Brain pericyte (primary cell): ENCODE measurements at regions not wholly inside any gene's neighbourhood (a gene's known extent, or its start where the extent isn't known, plus 50 kb on each side); places are given as distances from the start of the nearest gene placed in this dataset.
"Not testable (repeated sequence)": the region's sequence is repeated elsewhere in the genome, so short reads cannot be mapped to it uniquely, and the experiment has no call there.

Source experiments
- DNase-seq: peaks from one replicate; pipeline ENCODE4 v3.0.0-alpha.2; 2012; ENCODE audit warnings: low read depth, low spot score

DNA sequence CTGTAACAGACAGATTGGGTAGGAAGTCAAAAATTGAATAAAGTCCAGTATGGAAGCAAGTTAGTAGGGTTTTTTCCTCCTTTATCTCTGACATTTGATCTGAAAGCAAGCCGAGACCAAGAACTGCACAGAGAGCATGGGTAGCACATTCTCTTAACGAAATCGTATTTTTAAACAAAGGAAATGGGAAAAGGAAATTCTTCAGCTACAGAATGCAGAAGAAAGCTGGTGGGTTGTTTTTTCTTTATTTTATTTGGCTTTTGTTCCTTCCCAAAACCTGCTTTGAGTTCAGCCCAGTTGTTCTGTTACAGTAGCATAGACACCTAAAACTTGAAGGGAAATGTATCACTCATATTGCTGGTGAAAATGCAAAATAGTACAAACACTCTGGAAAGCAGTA lies 397.0 kb downstream of the GBE1 start:
- no peak for DNase-seq

DNA sequence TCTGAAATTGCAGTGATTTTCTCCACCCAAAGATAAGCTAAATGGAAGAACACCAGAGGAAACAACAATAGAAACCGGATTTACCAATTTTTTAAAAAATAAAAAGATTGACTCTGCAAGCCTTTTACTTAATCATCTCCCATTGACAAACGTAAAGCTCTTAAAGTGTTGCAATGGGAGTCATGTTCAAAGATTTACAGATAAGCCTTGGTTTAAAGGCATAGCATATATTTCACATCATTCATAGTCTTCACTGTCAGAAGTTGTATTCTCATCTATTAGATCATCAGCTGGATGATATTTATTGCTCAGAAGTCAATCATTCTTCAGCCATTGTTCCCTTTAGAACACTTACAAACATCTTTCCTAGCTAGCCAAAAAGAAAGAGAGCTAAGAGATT lies 397.6 kb downstream of the GBE1 start:
- no peak for DNase-seq

DNA sequence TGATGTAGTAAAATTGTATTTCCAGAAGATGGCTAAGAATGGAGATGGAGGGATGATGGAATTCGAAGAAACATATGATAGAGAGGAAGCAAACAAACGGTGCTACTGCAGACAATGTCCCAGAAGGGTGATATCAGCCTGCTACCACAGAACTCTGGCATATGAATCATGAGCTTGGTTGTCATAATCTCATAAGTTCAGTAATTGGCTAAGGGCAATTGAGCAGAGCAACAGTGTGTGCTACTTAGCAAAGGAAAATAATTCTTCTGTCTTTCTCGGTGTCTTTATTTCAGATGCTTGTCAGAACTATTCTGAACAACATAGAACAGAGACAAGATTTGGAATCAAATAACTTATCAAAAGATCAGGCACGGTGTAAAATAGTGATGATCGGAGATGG lies 407.3 kb downstream of the GBE1 start:
- no peak for DNase-seq

DNA sequence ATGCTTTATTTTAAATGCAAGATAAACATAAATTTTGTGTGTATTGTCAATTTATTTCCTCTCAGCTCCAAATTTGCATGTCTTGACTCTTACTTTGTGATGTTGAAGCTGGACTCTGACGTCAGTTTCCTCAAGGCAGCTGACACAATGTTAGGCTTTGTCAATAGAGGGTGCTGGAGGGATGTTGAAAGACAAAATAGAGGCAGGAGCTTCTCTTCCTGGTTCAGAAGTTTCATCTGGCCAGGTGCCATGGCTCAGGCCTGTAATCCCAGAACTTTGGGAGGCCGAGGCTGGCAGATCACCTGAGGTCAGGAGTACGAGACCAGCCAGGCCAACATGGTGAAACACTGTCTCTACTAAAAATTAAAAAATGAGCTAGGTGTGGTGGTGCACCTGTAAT lies 408.6 kb downstream of the GBE1 start:
- DNase-seq = no peak

DNA sequence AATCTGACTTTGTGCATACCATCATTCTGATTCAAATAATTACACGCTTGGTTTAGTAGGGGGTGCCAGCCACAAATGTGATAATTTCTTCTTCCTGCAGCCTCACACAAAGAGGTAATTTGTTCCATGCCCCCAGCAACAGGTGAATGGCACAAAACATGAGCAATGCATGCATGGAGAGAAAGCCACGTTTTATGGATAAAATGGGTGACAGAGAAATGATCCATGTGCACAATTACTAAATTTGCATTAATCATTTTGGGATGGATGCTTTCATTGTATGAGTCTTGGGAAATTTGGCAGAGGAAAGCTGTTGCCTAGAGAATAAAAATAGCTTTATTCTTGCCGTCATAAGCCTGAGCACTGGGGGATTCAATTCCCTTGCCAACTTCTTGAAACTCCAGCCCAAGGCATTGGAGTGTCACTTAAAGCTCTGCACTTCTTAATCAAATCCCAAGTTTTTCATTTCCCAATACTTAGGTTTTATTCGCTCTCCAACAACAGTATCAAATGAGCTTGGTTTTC lies 411.6 kb downstream of the GBE1 start:
- no peak for DNase-seq

DNA sequence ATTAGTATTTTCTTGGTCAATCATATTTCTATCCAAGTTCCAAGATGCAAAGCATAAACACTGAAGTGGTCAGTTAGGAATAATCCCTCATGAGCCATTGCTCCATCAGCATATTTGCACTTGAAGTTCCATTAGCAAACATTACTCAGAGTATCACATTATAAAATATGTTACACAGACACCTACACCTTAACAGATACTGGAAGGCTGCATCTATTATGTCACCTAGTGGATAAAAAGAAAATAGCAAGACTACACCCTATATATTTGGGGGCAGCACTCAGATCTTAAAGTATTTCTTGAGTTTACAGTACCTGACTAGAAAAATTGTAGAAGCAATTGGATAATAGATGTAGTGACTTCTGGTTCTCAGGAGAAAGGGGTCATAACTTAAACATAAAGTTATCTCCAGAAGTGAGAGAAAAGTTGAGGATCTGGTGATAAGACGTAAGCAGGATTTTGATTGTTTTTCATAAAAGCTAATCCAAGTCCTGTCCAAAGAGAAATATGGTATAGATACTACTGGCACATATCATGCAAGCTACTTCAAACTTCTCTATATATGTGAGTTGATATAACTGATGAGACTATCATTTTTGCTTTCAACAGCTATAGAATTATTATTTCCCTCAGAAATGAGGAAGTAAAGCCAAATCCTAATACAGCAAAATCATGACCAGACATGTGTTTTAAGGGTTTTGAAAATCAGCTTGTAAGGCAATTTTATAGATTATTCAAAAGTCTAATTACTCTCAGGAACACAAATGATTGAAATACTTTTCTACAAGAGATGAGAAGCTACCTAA lies 422.2 kb downstream of the GBE1 start:
- no peak for DNase-seq

DNA sequence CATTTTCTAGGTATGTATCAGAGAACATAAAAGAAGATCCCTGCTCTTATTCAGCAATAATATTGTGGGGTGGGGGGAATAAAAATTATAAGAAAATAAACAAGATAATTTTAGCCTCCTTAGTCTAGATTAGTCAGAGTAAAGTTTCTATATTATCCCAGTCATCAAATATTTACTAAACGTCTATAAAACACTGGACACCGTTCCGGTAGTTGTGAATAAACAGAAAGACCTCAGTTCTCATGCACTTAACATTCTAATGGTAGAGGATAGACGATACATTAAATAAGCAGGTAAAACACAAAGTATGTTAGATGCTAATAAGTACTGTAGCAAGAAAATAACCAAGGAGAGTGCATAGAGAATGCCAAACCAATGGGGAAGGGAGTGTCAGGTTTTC lies 425.0 kb downstream of the GBE1 start:
- DNase-seq = no peak

DNA sequence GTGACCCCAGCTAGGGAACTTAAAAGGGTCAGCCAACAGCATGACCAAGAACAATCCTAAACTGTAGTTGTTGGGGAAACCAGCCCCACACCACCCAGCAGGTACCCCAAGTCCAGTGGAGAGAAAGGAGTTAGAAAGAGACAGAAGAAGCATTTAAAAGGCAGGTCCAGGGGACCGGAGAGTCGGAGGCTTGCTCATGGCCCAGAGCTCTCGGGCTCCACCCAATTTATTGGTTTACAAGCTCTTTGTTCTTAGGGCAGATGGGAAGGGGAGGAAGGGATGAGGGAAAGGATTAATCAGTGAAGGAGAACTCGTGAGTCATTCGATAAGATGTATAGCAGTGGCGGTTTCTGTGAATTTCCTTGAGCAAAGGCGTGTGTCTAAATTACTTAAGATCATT lies 431.6 kb downstream of the GBE1 start:
- not testable (repeated sequence) for DNase-seq

DNA sequence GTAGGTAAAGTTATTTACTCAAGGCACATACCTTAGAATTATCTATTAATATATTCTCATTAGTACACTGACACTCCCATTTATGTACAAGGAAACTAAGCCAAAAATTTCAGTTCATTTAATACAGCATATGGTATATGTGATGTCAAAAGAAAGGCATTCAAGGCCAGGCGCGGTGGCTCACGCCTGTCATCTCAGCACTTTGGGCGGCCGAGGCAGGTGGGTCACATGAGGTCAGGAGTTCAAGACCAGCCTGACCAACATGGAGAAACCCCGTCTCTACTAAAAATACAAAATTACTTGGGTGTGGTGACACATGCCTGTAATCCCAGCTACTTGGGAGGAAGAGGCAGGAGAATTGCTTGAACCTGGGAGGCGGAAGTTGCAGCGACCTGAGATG lies 435.2 kb downstream of the GBE1 start:
- no peak for DNase-seq

DNA sequence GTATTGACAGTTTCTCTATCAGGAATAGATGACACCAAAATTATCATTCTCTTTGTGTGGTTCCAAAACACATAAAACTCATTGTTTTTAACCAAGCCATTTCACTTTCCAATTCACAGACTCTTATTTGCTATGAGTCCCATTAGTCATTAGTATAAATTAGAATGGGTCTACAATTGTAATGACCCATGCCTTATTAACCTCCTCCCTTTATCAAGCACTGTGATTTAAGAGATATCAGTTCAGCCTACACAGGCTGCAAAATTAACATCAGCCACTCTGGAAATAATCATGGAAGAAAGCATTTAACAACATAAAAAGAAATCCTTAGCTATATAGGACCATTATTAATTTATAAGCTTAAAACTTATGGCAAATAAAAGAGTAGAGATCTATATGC lies 440.6 kb downstream of the GBE1 start:
- no peak for DNase-seq

DNA sequence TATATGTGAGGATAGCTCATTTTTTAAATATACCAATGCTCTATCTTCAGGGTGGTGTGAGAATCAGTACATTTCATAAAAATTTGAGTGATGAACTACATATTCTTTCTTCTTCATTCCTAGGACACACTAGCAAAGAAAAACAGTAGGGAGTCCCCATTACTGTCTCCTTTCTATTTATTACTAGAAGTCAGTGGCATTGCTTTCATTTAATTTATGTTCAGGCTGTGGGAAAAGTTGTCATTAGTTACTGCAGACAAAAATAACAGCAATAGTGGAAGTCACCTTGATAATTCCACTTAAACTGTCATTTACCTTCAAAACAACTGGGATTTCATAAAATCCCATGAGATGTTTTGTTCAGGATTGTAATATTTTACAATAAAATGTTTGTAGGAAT lies 446.4 kb downstream of the GBE1 start:
- no peak for DNase-seq

DNA sequence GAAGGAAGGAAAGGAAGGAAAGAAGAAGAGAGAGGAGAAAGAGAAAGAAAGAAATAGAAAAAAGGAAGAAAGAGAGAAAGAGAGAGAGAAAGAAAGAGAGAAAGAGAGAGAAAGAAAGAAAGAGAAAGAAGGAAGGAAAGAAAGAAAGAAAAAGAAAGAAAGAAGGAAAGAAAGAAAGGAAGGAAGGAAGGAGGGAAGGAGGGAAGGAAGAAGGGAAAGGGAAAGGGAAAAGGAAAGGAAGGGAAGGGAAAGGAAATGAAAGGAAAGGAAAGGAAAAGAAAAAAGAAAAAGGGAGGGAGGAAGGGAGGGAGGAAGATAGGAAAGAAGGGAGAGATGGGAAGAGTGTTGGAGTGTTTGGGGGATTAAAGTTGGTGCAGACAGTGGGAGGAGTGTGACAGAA lies 450.1 kb downstream of the GBE1 start:
- no peak for DNase-seq

DNA sequence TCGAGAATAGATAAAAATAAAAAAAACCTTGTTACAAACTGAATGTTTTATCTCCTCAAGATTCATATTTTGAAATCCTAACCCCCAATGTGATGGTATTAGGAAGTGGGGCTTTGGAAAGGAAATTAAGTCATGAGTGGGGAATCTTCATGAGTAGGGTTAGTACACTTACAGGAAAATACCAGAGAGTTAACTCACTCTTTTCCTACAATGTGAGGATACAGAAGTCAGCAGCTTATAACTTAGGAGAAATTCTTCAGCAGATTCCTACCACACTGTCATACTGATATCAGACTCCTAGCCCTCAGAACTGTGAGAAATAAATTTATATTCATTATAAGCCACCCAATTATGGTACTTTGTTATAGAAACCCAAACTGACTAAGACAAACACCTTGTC lies 453.1 kb downstream of the GBE1 start:
- no peak for DNase-seq

DNA sequence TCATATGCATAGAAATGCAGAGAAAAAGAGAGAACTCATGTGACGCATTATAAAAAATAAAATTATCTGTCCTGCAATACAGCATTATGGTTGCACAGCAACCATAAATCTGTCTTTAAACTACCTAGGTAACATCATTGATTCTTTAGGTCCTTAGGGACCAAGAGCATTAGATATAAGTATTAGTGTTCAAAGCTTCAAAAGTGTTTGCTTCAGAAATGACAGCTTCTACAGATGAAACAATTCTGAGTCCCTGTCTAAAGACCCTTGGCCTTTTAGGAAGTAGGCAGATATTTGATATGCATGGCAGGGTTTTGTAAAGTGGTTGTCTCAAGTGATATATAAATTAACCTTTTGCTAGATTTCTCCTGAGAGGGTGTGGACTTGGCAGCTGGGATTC lies 454.2 kb downstream of the GBE1 start:
- no peak for DNase-seq

DNA sequence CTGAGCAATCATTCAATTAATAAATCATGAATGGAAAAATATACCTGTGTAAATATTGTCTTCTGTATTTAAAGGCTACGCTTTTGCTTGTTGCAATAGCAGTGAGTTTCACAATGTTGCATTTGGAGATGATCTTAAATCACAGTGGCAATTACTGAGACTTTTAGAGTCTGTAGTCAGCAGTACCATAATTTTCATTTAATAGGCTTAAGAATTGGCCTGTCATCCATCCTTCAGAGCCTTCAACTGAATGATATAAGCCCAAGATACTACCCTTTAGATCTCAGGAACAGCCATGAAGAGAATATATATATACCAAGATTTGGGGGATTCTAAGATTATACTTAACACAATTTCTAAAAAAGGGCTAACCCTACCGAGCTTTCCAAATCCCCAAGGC lies 458.1 kb downstream of the GBE1 start:
- no peak for DNase-seq

DNA sequence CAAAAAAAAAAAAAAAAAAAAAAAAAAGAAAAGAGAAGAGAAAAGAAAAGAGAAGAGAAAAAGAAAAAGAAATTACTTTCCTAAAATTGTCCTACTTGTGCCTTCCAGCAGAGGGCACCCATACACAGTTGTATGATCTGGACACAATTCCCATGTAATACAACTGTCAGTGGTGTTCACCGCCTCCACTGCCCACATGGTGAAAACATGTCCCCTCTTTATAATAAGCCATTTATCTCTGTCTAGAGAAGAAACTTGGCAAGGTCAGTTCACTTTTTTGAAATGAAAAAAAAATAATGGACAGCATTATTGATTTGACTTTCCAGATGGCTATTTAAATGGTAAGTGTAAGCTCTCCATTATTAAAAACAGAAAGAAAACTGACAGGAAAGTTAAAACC lies 459.4 kb downstream of the GBE1 start:
- DNase-seq = no peak

DNA sequence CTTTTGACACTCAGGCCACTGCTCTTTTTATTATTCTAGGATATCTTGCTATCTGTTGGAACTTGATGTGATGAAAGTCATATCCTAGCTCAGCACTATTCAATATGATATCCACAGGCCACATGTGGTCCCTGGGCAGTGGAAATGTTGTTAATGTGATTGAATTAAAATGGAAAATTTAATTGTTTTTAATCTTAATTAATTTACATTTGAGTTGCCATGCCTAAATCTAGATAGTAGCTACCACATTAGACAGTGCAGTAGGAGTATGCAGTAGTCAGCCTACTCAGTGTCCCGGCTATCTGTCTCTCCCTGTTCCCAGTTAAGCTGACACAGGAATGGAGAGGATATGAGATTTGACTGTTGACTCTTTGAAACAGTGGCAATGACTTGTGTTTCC lies 460.2 kb downstream of the GBE1 start:
- no peak for DNase-seq

DNA sequence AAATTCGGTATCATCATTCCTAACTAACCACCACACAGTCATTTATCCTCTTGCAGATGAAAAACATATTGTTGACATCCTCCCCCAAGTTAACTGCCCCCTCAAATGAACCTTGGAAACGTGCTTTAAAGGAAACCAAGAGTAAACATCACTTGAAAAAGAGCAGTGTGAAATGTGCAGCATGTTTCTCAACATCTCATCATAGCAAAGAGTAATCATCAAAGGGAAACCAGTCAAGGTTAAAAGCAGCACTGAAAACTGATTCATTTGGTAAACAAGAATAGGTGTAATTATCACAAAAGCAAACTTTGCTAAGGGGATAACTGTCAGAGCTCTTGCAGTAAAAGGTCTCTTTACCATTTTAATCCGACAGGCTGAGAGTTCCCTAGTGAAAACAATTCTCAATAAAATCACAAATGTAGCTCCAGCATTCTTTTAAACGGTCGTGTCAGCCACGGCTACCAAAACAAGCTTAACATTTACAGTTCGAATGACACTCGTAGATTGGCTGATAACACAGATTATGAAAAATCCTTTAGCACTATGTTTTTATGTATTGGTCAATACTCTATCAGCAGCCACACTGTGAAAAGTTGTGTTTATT lies 461.0 kb downstream of the GBE1 start:
- no peak for DNase-seq

DNA sequence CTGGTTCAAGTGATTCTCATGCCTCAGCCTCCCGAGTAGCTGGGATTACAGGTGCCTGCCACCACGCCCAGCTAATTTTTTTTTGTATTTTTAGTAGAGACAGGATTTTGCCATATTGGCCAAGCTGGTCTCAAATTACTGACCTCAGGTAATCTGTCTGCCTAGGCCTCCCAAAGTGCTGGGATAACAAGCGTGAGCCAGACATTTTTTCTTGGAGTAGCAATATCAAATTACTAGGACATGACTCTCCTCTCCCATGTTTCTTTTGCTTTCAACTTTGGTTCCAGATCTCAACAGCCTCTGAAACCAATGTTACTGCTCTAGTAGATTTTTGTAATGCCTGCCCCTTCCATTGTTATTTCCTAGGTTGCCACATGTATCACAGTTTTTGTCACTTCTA lies 462.0 kb downstream of the GBE1 start:
- DNase-seq = no peak

DNA sequence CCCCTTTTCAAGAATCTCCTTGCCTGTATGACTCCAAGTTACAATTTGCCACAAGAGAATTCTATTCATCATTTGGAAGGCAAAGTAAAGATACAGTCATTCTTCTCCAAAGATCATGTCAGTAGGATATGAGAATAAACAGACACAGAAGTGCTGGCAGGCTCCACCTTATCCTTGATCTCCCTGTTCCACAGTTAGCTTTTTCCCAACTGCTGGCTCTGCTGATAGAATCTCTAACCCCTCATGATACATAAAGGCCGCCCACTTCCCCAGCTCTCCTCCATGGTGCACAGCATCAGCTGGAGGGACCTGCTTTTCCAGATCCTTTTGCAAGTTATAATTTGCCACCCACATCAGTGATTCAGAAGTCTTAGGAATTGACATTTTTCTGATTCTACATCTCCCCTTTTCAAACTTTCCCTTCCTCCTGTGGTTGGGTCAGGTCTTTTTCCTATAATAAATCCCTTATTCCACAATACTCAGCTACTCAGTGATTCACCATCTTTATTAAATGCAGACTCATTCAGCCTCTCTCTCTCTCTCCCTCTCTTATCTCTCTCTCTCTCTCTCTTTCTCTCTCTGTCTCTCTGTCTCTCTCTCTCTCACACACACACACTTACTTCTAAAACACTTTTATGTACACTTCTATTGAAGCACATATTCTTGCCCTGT lies 465.4 kb downstream of the GBE1 start:
- DNase-seq = no peak

DNA sequence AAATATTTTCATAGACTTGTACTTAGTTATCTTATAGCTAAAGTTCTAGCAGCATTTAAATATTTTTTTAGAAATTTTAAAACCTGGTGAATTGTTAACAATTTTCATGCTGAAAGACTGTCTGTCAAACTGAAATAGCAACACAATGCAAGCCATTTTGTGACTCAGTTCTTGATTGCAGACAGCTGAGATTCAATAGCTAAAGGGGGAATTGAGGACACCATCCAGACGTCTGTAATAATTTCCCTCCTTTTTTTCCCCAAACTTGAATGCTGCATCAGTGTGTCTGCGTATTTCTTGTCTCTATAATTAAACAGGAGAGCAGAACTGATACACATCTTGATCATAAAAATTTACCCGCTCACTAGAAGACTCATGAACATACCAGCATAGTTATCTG lies 468.3 kb downstream of the GBE1 start:
- DNase-seq = no peak

DNA sequence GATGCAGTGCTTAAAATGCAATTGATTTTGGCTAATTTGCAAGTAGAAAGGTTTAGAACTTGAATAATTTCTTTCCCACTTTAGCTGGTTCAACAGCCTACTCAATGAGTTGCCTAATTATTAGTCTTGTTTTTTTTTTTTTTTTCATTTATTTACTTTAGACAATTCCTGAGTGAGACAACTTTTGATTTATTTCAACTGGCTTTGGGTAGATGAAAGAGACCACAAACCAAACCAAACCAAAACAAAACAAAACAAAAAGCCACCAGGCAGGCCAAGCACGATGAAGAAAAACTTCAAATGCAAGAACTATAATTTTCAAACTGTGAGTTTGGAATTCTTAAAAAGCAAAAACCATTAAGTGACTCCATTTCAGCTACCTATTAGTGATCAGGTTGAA lies 469.9 kb downstream of the GBE1 start:
- no peak for DNase-seq

DNA sequence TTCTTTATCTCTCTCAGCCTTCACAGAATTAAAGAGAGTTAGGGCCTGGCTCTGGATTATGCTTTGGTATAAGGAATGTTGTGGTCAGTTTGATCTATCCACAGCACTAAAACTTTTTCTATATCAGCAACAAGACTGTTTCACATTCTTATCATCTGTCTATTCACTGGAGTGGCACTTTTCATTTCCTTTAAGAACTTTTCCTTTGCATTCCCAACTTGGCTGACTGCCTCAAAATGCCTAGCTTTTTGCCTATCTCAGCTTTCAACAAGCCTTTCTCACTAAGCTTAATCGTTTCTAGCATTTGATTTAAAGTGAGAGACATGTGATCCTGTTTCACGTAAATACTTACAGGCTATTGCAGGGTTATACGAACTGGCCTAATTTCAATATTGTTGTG lies 471.8 kb downstream of the GBE1 start:
- DNase-seq = no peak
